ENCODE measurements at regions not wholly inside any gene's neighbourhood (a gene's known extent, or its start where the extent isn't known, plus 50 kb on each side); places are given as distances from the start of the nearest gene placed in this dataset.
"Not testable (repeated sequence)": the region's sequence is repeated elsewhere in the genome, so short reads cannot be mapped to it uniquely, and the experiment has no call there.

- Histone ChIP-seq H3K4me3 (ENCODE audit: low read depth, low read length, poor library complexity, severe bottlenecking) (no peak overlapping the region), H3K27ac (ENCODE audit: low read depth, low read length, poor library complexity, severe bottlenecking) (no peak overlapping the region), H3K4me1 (ENCODE audit: insufficient read depth, low read length, poor library complexity, severe bottlenecking) (no peaks in the 10 kb centered on the region), H3K36me3 (ENCODE audit: insufficient read depth, low read length, poor library complexity, severe bottlenecking) (no peaks in the 10 kb centered on the region), H3K9me3 (ENCODE audit: low read depth, low read length, poor library complexity, severe bottlenecking) (no peaks in the 10 kb centered on the region), H3K27me3 (replicated peaks; ENCODE audit: insufficient read depth, low read depth, low read length, poor library complexity) (no peaks in the 10 kb centered on the region)
- ChIA-PET CTCF (no interaction called here), POLR2A (ENCODE audit: low non-redundant PET) (no interaction called here)
- no peak for TF ChIP-seq CTCF (conservative IDR thresholded peaks at IDR 0.05; ENCODE audit: low read depth, low read length)
- no peak for TF ChIP-seq EZH2 (IDR thresholded peaks at IDR 0.05; ENCODE audit: borderline replicate concordance, low read depth, low read length, poor library complexity, severe bottlenecking)
- DNase-seq (ENCODE audit: low spot score) = no peak
- intact Hi-C loops (cut with micrococcal nuclease; ENCODE audit: unreplicated experiment) = no loop called here
- BruUV-seq (replicated peaks) = no TSS peak
Measured at GRCh38 chr5:71790433-71790832, 71.4 kb downstream of the CARTPT start.

GRCh38 chr5:71792041-71792440 is 73.0 kb downstream of the CARTPT start:
- DNase-seq (ENCODE audit: low spot score); H3K9me3 ChIP-seq (ENCODE audit: low read depth, low read length, poor library complexity, severe bottlenecking); CTCF ChIA-PET; POLR2A ChIA-PET (ENCODE audit: low non-redundant PET); H3K4me1 ChIP-seq (ENCODE audit: insufficient read depth, low read length, poor library complexity, severe bottlenecking); H3K4me3 ChIP-seq (ENCODE audit: low read depth, low read length, poor library complexity, severe bottlenecking); H3K36me3 ChIP-seq (ENCODE audit: insufficient read depth, low read length, poor library complexity, severe bottlenecking); BruUV-seq (replicated peaks); intact Hi-C loops (cut with micrococcal nuclease; ENCODE audit: unreplicated experiment); H3K27ac ChIP-seq (ENCODE audit: low read depth, low read length, poor library complexity, severe bottlenecking); H3K27me3 ChIP-seq (replicated peaks; ENCODE audit: insufficient read depth, low read depth, low read length, poor library complexity): not testable (repeated sequence)

GRCh38 chr5:71794061-71794695 is 75.1 kb downstream of the CARTPT start:
- no peaks in the 10 kb centered on the region for H3K36me3 ChIP-seq (ENCODE audit: insufficient read depth, low read length, poor library complexity, severe bottlenecking)
- TF ChIP-seq EZH2 (IDR thresholded peaks at IDR 0.05; ENCODE audit: borderline replicate concordance, low read depth, low read length, poor library complexity, severe bottlenecking) = no peak
- no peak for TF ChIP-seq CTCF (conservative IDR thresholded peaks at IDR 0.05; ENCODE audit: low read depth, low read length)
- BruUV-seq (replicated peaks) = no TSS peak
- intact Hi-C loops (cut with micrococcal nuclease; ENCODE audit: unreplicated experiment) = no loop called here
- H3K9me3 ChIP-seq (ENCODE audit: low read depth, low read length, poor library complexity, severe bottlenecking) = no peaks in the 10 kb centered on the region
- CTCF ChIA-PET = no interaction called here
- H3K27me3 ChIP-seq (replicated peaks; ENCODE audit: insufficient read depth, low read depth, low read length, poor library complexity) = no peaks in the 10 kb centered on the region
- POLR2A ChIA-PET (ENCODE audit: low non-redundant PET) = no interaction called here
- no peak overlapping the region for H3K4me3 ChIP-seq (ENCODE audit: low read depth, low read length, poor library complexity, severe bottlenecking)
- H3K4me1 ChIP-seq (ENCODE audit: insufficient read depth, low read length, poor library complexity, severe bottlenecking) = no peaks in the 10 kb centered on the region
- DNase-seq (ENCODE audit: low spot score) = no peak
- no peak overlapping the region for H3K27ac ChIP-seq (ENCODE audit: low read depth, low read length, poor library complexity, severe bottlenecking)

GRCh38 chr5:71802673-71803072 is 83.6 kb downstream of the CARTPT start:
- POLR2A ChIA-PET (ENCODE audit: low non-redundant PET) = no interaction called here
- intact Hi-C loops (cut with micrococcal nuclease; ENCODE audit: unreplicated experiment) = no loop called here
- no TSS peak for BruUV-seq (replicated peaks)
- H3K4me3 ChIP-seq (ENCODE audit: low read depth, low read length, poor library complexity, severe bottlenecking) = no peak overlapping the region
- H3K36me3 ChIP-seq (ENCODE audit: insufficient read depth, low read length, poor library complexity, severe bottlenecking) = no peaks in the 10 kb centered on the region
- H3K4me1 ChIP-seq (ENCODE audit: insufficient read depth, low read length, poor library complexity, severe bottlenecking) = no peaks in the 10 kb centered on the region
- no peak for DNase-seq (ENCODE audit: low spot score)
- no peak overlapping the region for H3K27ac ChIP-seq (ENCODE audit: low read depth, low read length, poor library complexity, severe bottlenecking)
- no peaks in the 10 kb centered on the region for H3K9me3 ChIP-seq (ENCODE audit: low read depth, low read length, poor library complexity, severe bottlenecking)
- CTCF ChIA-PET = no interaction called here
- TF ChIP-seq CTCF (conservative IDR thresholded peaks at IDR 0.05; ENCODE audit: low read depth, low read length) (no peak), EZH2 (IDR thresholded peaks at IDR 0.05; ENCODE audit: borderline replicate concordance, low read depth, low read length, poor library complexity, severe bottlenecking) (no peak)
- H3K27me3 ChIP-seq (replicated peaks; ENCODE audit: insufficient read depth, low read depth, low read length, poor library complexity) = peaks cover 67% of the 10 kb centered on the region
